ENCODE measurements at regions not wholly inside any gene's neighbourhood (a gene's known extent, or its start where the extent isn't known, plus 50 kb on each side); places are given as distances from the start of the nearest gene placed in this dataset.

- H4K20me1 ChIP-seq (ENCODE audit: control insufficient read depth, insufficient read depth, low read length, poor library complexity, severe bottlenecking), result no peaks in the 10 kb centered on the region
- Mint-ChIP-seq H3K4me1 (no peaks in the 10 kb centered on the region), H3K27ac (no peak overlapping the region), H3K4me3 (no peak overlapping the region), H3K9me3 (ENCODE audit: insufficient read depth) (peaks cover 2% of the 10 kb centered on the region), H3K27me3 (no peaks in the 10 kb centered on the region)
- H3K27ac ChIP-seq (ENCODE audit: low read length in 2 of 2), result no peak overlapping the region
- H3K79me2 ChIP-seq (ENCODE audit: control insufficient read depth, insufficient read depth, low read length), result no peaks in the 10 kb centered on the region
- H3K4me1 ChIP-seq (ENCODE audit: control insufficient read depth in 2 of 2, insufficient read depth in 2 of 2, low read length in 2 of 2), result no peaks in the 10 kb centered on the region
- no peak overlapping the region for H3K4me3 ChIP-seq (ENCODE audit: control extremely low read depth in 1 of 5, extremely low read depth in 1 of 5, insufficient read depth in 1 of 5, low read depth in 2 of 5, low read length in 4 of 5)
- ChIA-PET POLR2A (no interaction called here), CTCF (no interaction called here)
- no peak for ATAC-seq (ENCODE audit: low read depth)
- no peak overlapping the region for H3K4me2 ChIP-seq (replicated peaks; ENCODE audit: low read depth, low read length, poor library complexity, severe bottlenecking)
- H3K9me3 ChIP-seq (ENCODE audit: control extremely low read depth in 1 of 3, control insufficient read depth in 2 of 3, insufficient read depth in 1 of 3, low read length in 2 of 3), result peaks cover 0 to 2% (median 0%) of the 10 kb centered on the region in 3 donors
- H2AFZ ChIP-seq (ENCODE audit: insufficient read depth, low read depth, low read length, poor library complexity, severe bottlenecking), result no peak overlapping the region
- TF ChIP-seq CTCF (IDR thresholded peaks at IDR 0.05) (no peak), EZH2 (IDR thresholded peaks at IDR 0.05; ENCODE audit: borderline replicate concordance, insufficient read depth, low read depth, low read length, poor library complexity, severe bottlenecking) (no peak)
- H3K27me3 ChIP-seq (replicated peaks in 1 of 4; ENCODE audit: control extremely low read depth in 1 of 4, control insufficient read depth in 3 of 4, insufficient read depth in 4 of 4, low read length in 3 of 4), result no peaks in the 10 kb centered on the region
- intact Hi-C loops (cut with micrococcal nuclease), result no loop called here
- H3K36me3 ChIP-seq (replicated peaks in 1 of 2; ENCODE audit: control extremely low read depth in 1 of 2, control insufficient read depth in 1 of 2, extremely low read depth in 1 of 2, insufficient read depth in 2 of 2, low read length in 1 of 2), result no peaks in the 10 kb centered on the region
- no peak overlapping the region for H3K9ac ChIP-seq (ENCODE audit: low read length)
- no peak for DNase-seq
Measured at GRCh38 chr2:66255136-66255535, 179.8 kb upstream of the MEIS1 start.

GRCh38 chr2:66253066-66253465, 181.9 kb upstream of the MEIS1 start:
- ChIA-PET CTCF (no interaction called here), POLR2A (no interaction called here)
- Histone ChIP-seq H3K4me1 (ENCODE audit: control insufficient read depth in 2 of 2, insufficient read depth in 2 of 2, low read length in 2 of 2) (no peaks in the 10 kb centered on the region), H3K27ac (ENCODE audit: low read length in 2 of 2) (no peak overlapping the region), H3K36me3 (replicated peaks in 1 of 2; ENCODE audit: control extremely low read depth in 1 of 2, control insufficient read depth in 1 of 2, extremely low read depth in 1 of 2, insufficient read depth in 2 of 2, low read length in 1 of 2) (no peaks in the 10 kb centered on the region), H3K79me2 (ENCODE audit: control insufficient read depth, insufficient read depth, low read length) (no peaks in the 10 kb centered on the region), H3K9me3 (ENCODE audit: control extremely low read depth in 1 of 3, control insufficient read depth in 2 of 3, insufficient read depth in 1 of 3, low read length in 2 of 3) (no peaks in the 10 kb centered on the region), H3K4me2 (replicated peaks; ENCODE audit: low read depth, low read length, poor library complexity, severe bottlenecking) (no peak overlapping the region), H3K9ac (ENCODE audit: low read length) (no peak overlapping the region), H3K4me3 (ENCODE audit: control extremely low read depth in 1 of 5, extremely low read depth in 1 of 5, insufficient read depth in 1 of 5, low read depth in 2 of 5, low read length in 4 of 5) (no peak overlapping the region), H4K20me1 (ENCODE audit: control insufficient read depth, insufficient read depth, low read length, poor library complexity, severe bottlenecking) (no peaks in the 10 kb centered on the region), H3K27me3 (replicated peaks in 1 of 4; ENCODE audit: control extremely low read depth in 1 of 4, control insufficient read depth in 3 of 4, insufficient read depth in 4 of 4, low read length in 3 of 4) (no peaks in the 10 kb centered on the region), H2AFZ (ENCODE audit: insufficient read depth, low read depth, low read length, poor library complexity, severe bottlenecking) (no peak overlapping the region)
- ATAC-seq (ENCODE audit: low read depth) (no peak), DNase-seq (no peak)
- intact Hi-C loops (cut with micrococcal nuclease), result no loop called here
- no CpG with 5 or more reads among the region's 2 CpGs for WGBS (ENCODE audit: insufficient coverage)
- TF ChIP-seq EZH2 (IDR thresholded peaks at IDR 0.05; ENCODE audit: borderline replicate concordance, insufficient read depth, low read depth, low read length, poor library complexity, severe bottlenecking), result no peak
- TF ChIP-seq CTCF (IDR thresholded peaks at IDR 0.05), result no peak
- H3K4me1 Mint-ChIP-seq, result no peaks in the 10 kb centered on the region
- no peak overlapping the region for H3K4me3 Mint-ChIP-seq
- no peaks in the 10 kb centered on the region for H3K9me3 Mint-ChIP-seq (ENCODE audit: insufficient read depth)
- H3K27ac Mint-ChIP-seq, result no peak overlapping the region
- H3K27me3 Mint-ChIP-seq, result no peaks in the 10 kb centered on the region

Measured in B cell (primary cell).